Tibial nerve (tissue), 3 donors: ENCODE measurements at regions not wholly inside any gene's neighbourhood (a gene's known extent, or its start where the extent isn't known, plus 50 kb on each side); places are given as distances from the start of the nearest gene placed in this dataset.

Source experiments
- POLR2A ChIP-seq, 2 donors: fragments of 450-650 bp; IDR thresholded peaks; one replicate each; pipeline ENCODE4 v1.6.1; 2017; ENCODE audit warnings: antibody characterized with exemption in 2 of 2, mild to moderate bottlenecking in 2 of 2, moderate library complexity in 2 of 2
- TF ChIP-seq, protein P1 (sequence below), 5 experiments: fragments of 200-600 bp in 3 of 5; fragments of 450-650 bp in 2 of 5; sonication (generic) in 3 of 5; IDR thresholded peaks; one replicate each; pipeline ENCODE4 v1.5.1; 2016 to 2019; ENCODE audit warnings: antibody characterized with exemption in 5 of 5, mild to moderate bottlenecking in 3 of 5, moderate library complexity in 2 of 5

DNA sequence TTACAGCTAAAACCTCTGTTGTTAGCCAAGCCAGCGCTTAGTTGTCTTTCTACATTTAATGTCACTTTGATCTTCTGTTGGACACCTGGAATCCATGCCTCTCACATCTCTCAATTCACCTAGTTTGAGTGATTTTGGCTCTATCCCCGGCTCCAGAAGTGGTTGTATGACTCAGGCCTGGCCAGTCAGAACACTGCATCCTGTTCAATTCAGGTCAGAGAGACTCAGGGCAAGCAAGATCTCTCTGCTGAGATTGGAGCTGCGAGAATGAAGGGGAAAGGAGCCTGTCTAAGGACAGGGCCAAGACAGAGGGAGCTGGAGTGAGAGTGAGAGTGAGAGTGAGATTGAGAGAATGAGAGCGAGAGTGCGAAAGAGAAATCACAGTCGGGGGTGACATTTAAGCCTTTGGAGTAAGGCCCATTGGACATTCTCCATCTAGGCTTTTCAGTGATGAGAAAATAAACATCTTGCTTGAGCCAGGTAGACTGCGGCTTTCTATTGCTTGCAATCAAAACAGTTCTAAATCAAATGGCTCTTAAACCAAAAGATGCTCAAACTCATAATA, 83.3 kb upstream of the DYNC1I1 start:
- TF ChIP-seq, protein P1, sequence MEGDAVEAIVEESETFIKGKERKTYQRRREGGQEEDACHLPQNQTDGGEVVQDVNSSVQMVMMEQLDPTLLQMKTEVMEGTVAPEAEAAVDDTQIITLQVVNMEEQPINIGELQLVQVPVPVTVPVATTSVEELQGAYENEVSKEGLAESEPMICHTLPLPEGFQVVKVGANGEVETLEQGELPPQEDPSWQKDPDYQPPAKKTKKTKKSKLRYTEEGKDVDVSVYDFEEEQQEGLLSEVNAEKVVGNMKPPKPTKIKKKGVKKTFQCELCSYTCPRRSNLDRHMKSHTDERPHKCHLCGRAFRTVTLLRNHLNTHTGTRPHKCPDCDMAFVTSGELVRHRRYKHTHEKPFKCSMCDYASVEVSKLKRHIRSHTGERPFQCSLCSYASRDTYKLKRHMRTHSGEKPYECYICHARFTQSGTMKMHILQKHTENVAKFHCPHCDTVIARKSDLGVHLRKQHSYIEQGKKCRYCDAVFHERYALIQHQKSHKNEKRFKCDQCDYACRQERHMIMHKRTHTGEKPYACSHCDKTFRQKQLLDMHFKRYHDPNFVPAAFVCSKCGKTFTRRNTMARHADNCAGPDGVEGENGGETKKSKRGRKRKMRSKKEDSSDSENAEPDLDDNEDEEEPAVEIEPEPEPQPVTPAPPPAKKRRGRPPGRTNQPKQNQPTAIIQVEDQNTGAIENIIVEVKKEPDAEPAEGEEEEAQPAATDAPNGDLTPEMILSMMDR (IDR thresholded peaks at IDR 0.05): no peak
- TF ChIP-seq POLR2A (IDR thresholded peaks at IDR 0.05): no peak
